Mesendoderm (in vitro differentiated cells): ENCODE measurements at regions not wholly inside any gene's neighbourhood (a gene's known extent, or its start where the extent isn't known, plus 50 kb on each side); places are given as distances from the start of the nearest gene placed in this dataset.

Experiments
- DNase-seq: peaks from one replicate; pipeline ENCODE4 v3.0.0; 2013
- H2AK5ac ChIP-seq: 2 replicates; pipeline ENCODE4 v1.6.1; 2013; ENCODE audit warnings: low read length, inconsistent platforms
- H2BK120ac ChIP-seq: 2 replicates; pipeline ENCODE4 v1.6.1; 2013; ENCODE audit warnings: low read depth, mild to moderate bottlenecking, low read length, moderate library complexity, mixed read lengths
- H2BK15ac ChIP-seq: replicated peaks from 2 replicates; pipeline ENCODE4 v1.6.1; 2013; ENCODE audit warnings: low read depth, mild to moderate bottlenecking, moderate library complexity
- H2BK5ac ChIP-seq: 2 replicates; pipeline ENCODE4 v1.6.1; 2013; ENCODE audit warnings: low read length, inconsistent platforms
- H3K18ac ChIP-seq: 2 replicates; pipeline ENCODE4 v1.6.1; 2013; ENCODE audit warnings: mild to moderate bottlenecking, low read length, mixed read lengths
- H3K23ac ChIP-seq: one replicate; pipeline ENCODE4 v1.6.1; 2013; ENCODE audit warnings: low read length
- H3K27ac ChIP-seq: 2 replicates; pipeline ENCODE4 v1.5.1; 2013; ENCODE audit warnings: low read depth, mild to moderate bottlenecking, inconsistent platforms, low read length, moderate library complexity
- H3K27me3 ChIP-seq: 2 replicates; pipeline ENCODE4 v1.6.1; 2013; ENCODE audit warnings: low read length, control low read depth, mild to moderate bottlenecking, inconsistent platforms; ENCODE audit not compliant: insufficient read depth, poor library complexity
- H3K36me3 ChIP-seq: 2 replicates; pipeline ENCODE4 v1.6.1; 2013; ENCODE audit warnings: low read length, inconsistent platforms; ENCODE audit not compliant: control insufficient read depth, insufficient read depth
- H3K4ac ChIP-seq: one replicate; pipeline ENCODE4 v1.6.1; 2013; ENCODE audit warnings: low read depth, mild to moderate bottlenecking, low read length, moderate library complexity
- H3K4me1 ChIP-seq: 2 replicates; pipeline ENCODE4 v1.6.1; 2013; ENCODE audit warnings: low read depth, low read length, inconsistent platforms; ENCODE audit not compliant: control insufficient read depth
- H3K4me2 ChIP-seq: 2 replicates; pipeline ENCODE4 v1.6.1; 2013; ENCODE audit warnings: low read length
- H3K4me3 ChIP-seq: 2 replicates; pipeline ENCODE4 v1.5.1; 2013; ENCODE audit warnings: mild to moderate bottlenecking, low read length
- H3K56ac ChIP-seq: one replicate; pipeline ENCODE4 v1.6.1; 2013; ENCODE audit warnings: low read length
- H3K79me1 ChIP-seq: 2 replicates; pipeline ENCODE4 v1.6.1; 2013; ENCODE audit warnings: low read length, inconsistent platforms
- H3K79me2 ChIP-seq: 2 replicates; pipeline ENCODE4 v1.6.1; 2013; ENCODE audit warnings: mild to moderate bottlenecking, low read length; ENCODE audit not compliant: control insufficient read depth, insufficient read depth
- H3K9ac ChIP-seq: 2 replicates; pipeline ENCODE4 v1.6.1; 2013; ENCODE audit warnings: low read length, inconsistent platforms
- H4K5ac ChIP-seq: one replicate; pipeline ENCODE4 v1.6.1; 2013; ENCODE audit warnings: low read length
- H4K8ac ChIP-seq: one replicate; pipeline ENCODE4 v1.6.1; 2013; ENCODE audit warnings: low read depth, mild to moderate bottlenecking, control low read depth, low read length, moderate library complexity
- WGBS: extraction: QIAGEN DNeasy Blood & Tissue Kit; methylation state at CpG from one replicate; pipeline ENCODE4 v1.1.7; 2013; ENCODE audit warnings: low lambda C conversion rate, missing lambda C conversion rate; ENCODE audit not compliant: insufficient coverage; ENCODE audit errors: extremely low coverage; 5-methylcytosine and 5-hydroxymethylcytosine counted together

GRCh38 chr2:195419033-195419432 is 238.0 kb upstream of the SLC39A10 start:
- H2BK15ac ChIP-seq, result no peak overlapping the region
- no peaks in the 10 kb centered on the region for H3K27me3 ChIP-seq
- no CpG with 5 or more reads among the region's 2 CpGs for WGBS
- no peak overlapping the region for H3K4ac ChIP-seq
- no peak overlapping the region for H4K8ac ChIP-seq
- no peak overlapping the region for H3K56ac ChIP-seq
- no peak overlapping the region for H3K9ac ChIP-seq
- no peak overlapping the region for H3K23ac ChIP-seq
- H3K4me1 ChIP-seq, result no peaks in the 10 kb centered on the region
- no peak for DNase-seq
- no peak overlapping the region for H3K4me3 ChIP-seq
- H3K79me2 ChIP-seq, result no peaks in the 10 kb centered on the region
- no peak overlapping the region for H3K4me2 ChIP-seq
- H3K27ac ChIP-seq, result no peak overlapping the region
- no peak overlapping the region for H2AK5ac ChIP-seq
- no peaks in the 10 kb centered on the region for H3K79me1 ChIP-seq
- H3K36me3 ChIP-seq, result no peaks in the 10 kb centered on the region
- no peak overlapping the region for H3K18ac ChIP-seq
- no peak overlapping the region for H4K5ac ChIP-seq
- no peak overlapping the region for H2BK5ac ChIP-seq
- no peak overlapping the region for H2BK120ac ChIP-seq

GRCh38 chr2:195414537-195415100 is 242.4 kb upstream of the SLC39A10 start:
- no peak for DNase-seq
- Histone ChIP-seq H3K79me2 (no peaks in the 10 kb centered on the region), H3K36me3 (no peaks in the 10 kb centered on the region), H3K56ac (no peak overlapping the region), H2BK15ac (no peak overlapping the region), H3K9ac (no peak overlapping the region), H2BK5ac (no peak overlapping the region), H3K4me2 (no peak overlapping the region), H3K79me1 (no peaks in the 10 kb centered on the region), H4K8ac (no peak overlapping the region), H3K4ac (no peak overlapping the region), H2AK5ac (no peak overlapping the region), H2BK120ac (no peak overlapping the region), H3K4me1 (no peaks in the 10 kb centered on the region), H3K27ac (no peak overlapping the region), H4K5ac (no peak overlapping the region), H3K23ac (no peak overlapping the region), H3K4me3 (no peak overlapping the region), H3K18ac (no peak overlapping the region), H3K27me3 (no peaks in the 10 kb centered on the region)
- WGBS, result no CpG with 5 or more reads among the region's 3 CpGs

GRCh38 chr2:195413944-195414343 is 243.1 kb upstream of the SLC39A10 start:
- Histone ChIP-seq H2BK5ac (no peak overlapping the region), H3K4me3 (no peak overlapping the region), H3K56ac (no peak overlapping the region), H3K4ac (no peak overlapping the region), H3K23ac (no peak overlapping the region), H3K9ac (no peak overlapping the region), H3K36me3 (no peaks in the 10 kb centered on the region), H3K27ac (no peak overlapping the region), H3K18ac (no peak overlapping the region), H4K5ac (no peak overlapping the region), H2BK120ac (no peak overlapping the region), H2BK15ac (no peak overlapping the region), H3K79me1 (no peaks in the 10 kb centered on the region), H4K8ac (no peak overlapping the region), H2AK5ac (no peak overlapping the region), H3K79me2 (no peaks in the 10 kb centered on the region), H3K27me3 (no peaks in the 10 kb centered on the region), H3K4me2 (no peak overlapping the region), H3K4me1 (no peaks in the 10 kb centered on the region)
- peak; percentile 22 for DNase-seq
- WGBS, result no CpG with 5 or more reads among the region's 2 CpGs

GRCh38 chr2:195413422-195413821 is 243.6 kb upstream of the SLC39A10 start:
- H3K56ac ChIP-seq, result no peak overlapping the region
- H2BK5ac ChIP-seq, result no peak overlapping the region
- H3K79me1 ChIP-seq, result no peaks in the 10 kb centered on the region
- no peaks in the 10 kb centered on the region for H3K27me3 ChIP-seq
- H3K4me3 ChIP-seq, result no peak overlapping the region
- H4K8ac ChIP-seq, result no peak overlapping the region
- no peak overlapping the region for H2AK5ac ChIP-seq
- no peaks in the 10 kb centered on the region for H3K36me3 ChIP-seq
- H3K4me2 ChIP-seq, result no peak overlapping the region
- WGBS, result no CpG with 5 or more reads among the region's 8 CpGs
- no peak overlapping the region for H3K18ac ChIP-seq
- H2BK15ac ChIP-seq, result no peak overlapping the region
- H3K79me2 ChIP-seq, result no peaks in the 10 kb centered on the region
- H3K23ac ChIP-seq, result no peak overlapping the region
- H3K4ac ChIP-seq, result no peak overlapping the region
- H3K27ac ChIP-seq, result no peak overlapping the region
- H2BK120ac ChIP-seq, result no peak overlapping the region
- no peak overlapping the region for H4K5ac ChIP-seq
- H3K4me1 ChIP-seq, result no peaks in the 10 kb centered on the region
- no peak overlapping the region for H3K9ac ChIP-seq
- DNase-seq, result no peak

GRCh38 chr2:195411219-195411687 is 245.8 kb upstream of the SLC39A10 start:
- Histone ChIP-seq H2BK5ac (no peak overlapping the region), H3K56ac (no peak overlapping the region), H2BK15ac (no peak overlapping the region), H3K4me2 (no peak overlapping the region), H3K4ac (no peak overlapping the region), H3K4me1 (no peaks in the 10 kb centered on the region), H4K8ac (no peak overlapping the region), H2AK5ac (no peak overlapping the region), H3K79me1 (no peaks in the 10 kb centered on the region), H4K5ac (no peak overlapping the region), H3K27me3 (no peaks in the 10 kb centered on the region), H3K4me3 (no peak overlapping the region), H2BK120ac (no peak overlapping the region), H3K9ac (no peak overlapping the region), H3K79me2 (no peaks in the 10 kb centered on the region), H3K27ac (no peak overlapping the region), H3K18ac (no peak overlapping the region), H3K23ac (no peak overlapping the region), H3K36me3 (no peaks in the 10 kb centered on the region)
- no peak for DNase-seq
- no CpG with 5 or more reads among the region's 12 CpGs for whole genome bisulfite sequencing

- Histone ChIP-seq H4K5ac (no peak overlapping the region), H3K23ac (no peak overlapping the region), H3K4me3 (no peak overlapping the region), H3K36me3 (no peaks in the 10 kb centered on the region), H3K4ac (no peak overlapping the region), H3K27ac (no peak overlapping the region), H3K27me3 (no peaks in the 10 kb centered on the region), H2AK5ac (no peak overlapping the region), H4K8ac (no peak overlapping the region), H3K79me1 (no peaks in the 10 kb centered on the region), H3K9ac (no peak overlapping the region), H3K79me2 (no peaks in the 10 kb centered on the region), H2BK120ac (no peak overlapping the region), H2BK5ac (no peak overlapping the region), H3K56ac (no peak overlapping the region), H3K4me2 (no peak overlapping the region), H3K18ac (no peak overlapping the region), H3K4me1 (no peaks in the 10 kb centered on the region), H2BK15ac (no peak overlapping the region)
- no peak for DNase-seq
- WGBS, result no CpG with 5 or more reads among the region's 2 CpGs
Observed at GRCh38 chr2:195410074-195410671, 246.9 kb upstream of the SLC39A10 start.
